NCI-H146 (cell line): ENCODE measurements at regions not wholly inside any gene's neighbourhood (a gene's known extent, or its start where the extent isn't known, plus 50 kb on each side); places are given as distances from the start of the nearest gene placed in this dataset.
"Not testable (repeated sequence)": the region's sequence is repeated elsewhere in the genome, so short reads cannot be mapped to it uniquely, and the experiment has no call there.

Experiments
- DNase-seq: peaks from one replicate; lab custom pipeline; 2025; lab: John Stamatoyannopoulos, UW

- DNase-seq, result peak; percentile 2
Measured at GRCh38 chr14:40119321-40119720, 687.1 kb upstream of the FBXO33 start.

- no peak for DNase-seq
Measured at GRCh38 chr14:40115583-40115982, 683.4 kb upstream of the FBXO33 start.

GRCh38 chr14:40113671-40114070 lies 681.4 kb upstream of the FBXO33 start:
- no peak for DNase-seq

GRCh38 chr14:40100544-40101196 lies 668.4 kb upstream of the FBXO33 start:
- no peak for DNase-seq

GRCh38 chr14:40099316-40099715 lies 667.1 kb upstream of the FBXO33 start:
- DNase-seq, result no peak

GRCh38 chr14:40098468-40098867 lies 666.2 kb upstream of the FBXO33 start:
- no peak for DNase-seq

GRCh38 chr14:40096968-40097367 lies 664.7 kb upstream of the FBXO33 start:
- DNase-seq, result no peak

GRCh38 chr14:40093800-40094199 lies 661.6 kb upstream of the FBXO33 start:
- no peak for DNase-seq

GRCh38 chr14:40074169-40074568 lies 641.9 kb upstream of the FBXO33 start:
- DNase-seq, result no peak

GRCh38 chr14:40072175-40072574 lies 639.9 kb upstream of the FBXO33 start:
- DNase-seq, result no peak

GRCh38 chr14:40058901-40059897 lies 627.0 kb upstream of the FBXO33 start:
- DNase-seq, result no peak

- DNase-seq, result no peak
Measured at GRCh38 chr14:40053416-40053815, 621.2 kb upstream of the FBXO33 start.

- no peak for DNase-seq
Measured at GRCh38 chr14:40028991-40029390, 596.8 kb upstream of the FBXO33 start.

- no peak for DNase-seq
Measured at GRCh38 chr14:40025101-40025500, 592.9 kb upstream of the FBXO33 start.

- DNase-seq, result no peak
Measured at GRCh38 chr14:40010961-40011360, 578.7 kb upstream of the FBXO33 start.

- DNase-seq, result no peak
Measured at GRCh38 chr14:40009771-40010170, 577.5 kb upstream of the FBXO33 start.

GRCh38 chr14:40008345-40008744 lies 576.1 kb upstream of the FBXO33 start:
- DNase-seq, result not testable (repeated sequence)

- DNase-seq, result no peak
Measured at GRCh38 chr14:40004871-40005500, 572.8 kb upstream of the FBXO33 start.

- DNase-seq, result no peak
Measured at GRCh38 chr14:40003773-40004172, 571.5 kb upstream of the FBXO33 start.

GRCh38 chr14:39998854-39999253 lies 566.6 kb upstream of the FBXO33 start:
- no peak for DNase-seq

- no peak for DNase-seq
Measured at GRCh38 chr14:39998114-39998513, 565.9 kb upstream of the FBXO33 start.

GRCh38 chr14:39991041-39991440 lies 558.8 kb upstream of the FBXO33 start:
- DNase-seq, result peak; percentile 34

- DNase-seq, result peak; percentile 36
Measured at GRCh38 chr14:39988939-39989338, 556.7 kb upstream of the FBXO33 start.
